Lower leg skin (tissue), 3 donors: ENCODE measurements at regions not wholly inside any gene's neighbourhood (a gene's known extent, or its start where the extent isn't known, plus 50 kb on each side); places are given as distances from the start of the nearest gene placed in this dataset.

Experiments
- CTCF ChIP-seq, 3 donors: fragments of 450-650 bp; IDR thresholded peaks; one replicate each; pipeline ENCODE4 v1.5.1; 2016; ENCODE audit warnings: antibody characterized with exemption in 3 of 3, mild to moderate bottlenecking in 3 of 3, moderate library complexity in 2 of 3
- POLR2A ChIP-seq, 2 donors: fragments of 450-650 bp; IDR thresholded peaks; one replicate each; pipeline ENCODE4 v1.6.1; 2016 to 2017; ENCODE audit warnings: antibody characterized with exemption in 2 of 2, mild to moderate bottlenecking in 1 of 2, moderate library complexity in 1 of 2

- TF ChIP-seq CTCF (IDR thresholded peaks at IDR 0.05) (no peak), POLR2A (IDR thresholded peaks at IDR 0.05) (no peak)
Measured at GRCh38 chr4:85408301-85408700, 66.6 kb upstream of the ARHGAP24 start.
